Mesodermal cell (in vitro differentiated cells): ENCODE measurements at regions not wholly inside any gene's neighbourhood (a gene's known extent, or its start where the extent isn't known, plus 50 kb on each side); places are given as distances from the start of the nearest gene placed in this dataset.

Experiments
- H3K27ac ChIP-seq: 2 replicates; pipeline ENCODE4 v1.7.0; 2013; ENCODE audit warnings: mild to moderate bottlenecking, low read depth, low read length, moderate library complexity; ENCODE audit not compliant: severe bottlenecking
- H3K36me3 ChIP-seq: 2 replicates; pipeline ENCODE4 v1.7.1; 2013; ENCODE audit warnings: mild to moderate bottlenecking, low read length, moderate library complexity; ENCODE audit not compliant: control insufficient read depth, insufficient read depth
- H3K4me1 ChIP-seq: one replicate; pipeline ENCODE4 v1.7.1; 2013; ENCODE audit warnings: mild to moderate bottlenecking, low read length; ENCODE audit not compliant: insufficient read depth, control insufficient read depth, poor library complexity, severe bottlenecking
- H3K4me3 ChIP-seq: 2 replicates; pipeline ENCODE4 v1.7.0; 2013; ENCODE audit warnings: low read length, control low read depth, mild to moderate bottlenecking; ENCODE audit not compliant: insufficient read depth, poor library complexity, severe bottlenecking; ENCODE audit errors: extremely low read depth
- H3K9me3 ChIP-seq: 2 replicates; pipeline ENCODE4 v1.7.1; 2013; ENCODE audit warnings: mild to moderate bottlenecking, low read length, moderate library complexity; ENCODE audit not compliant: control insufficient read depth
- WGBS, 2 experiments: methylation state at CpG; one replicate each; pipeline ENCODE4 v1.1.5; 2013; ENCODE audit warnings: missing lambda C conversion rate in 2 of 2; ENCODE audit not compliant: insufficient coverage in 2 of 2; 5-methylcytosine and 5-hydroxymethylcytosine counted together

- Histone ChIP-seq H3K36me3 (no peaks in the 10 kb centered on the region), H3K4me3 (no peak overlapping the region)
- 86 to 97% methylated on average over 11 of the region's 13 CpGs for WGBS, 2 experiments
These were observed 69.3 kb upstream of the RGMA start for GRCh38 chr15:93158097-93158900.

DNA sequence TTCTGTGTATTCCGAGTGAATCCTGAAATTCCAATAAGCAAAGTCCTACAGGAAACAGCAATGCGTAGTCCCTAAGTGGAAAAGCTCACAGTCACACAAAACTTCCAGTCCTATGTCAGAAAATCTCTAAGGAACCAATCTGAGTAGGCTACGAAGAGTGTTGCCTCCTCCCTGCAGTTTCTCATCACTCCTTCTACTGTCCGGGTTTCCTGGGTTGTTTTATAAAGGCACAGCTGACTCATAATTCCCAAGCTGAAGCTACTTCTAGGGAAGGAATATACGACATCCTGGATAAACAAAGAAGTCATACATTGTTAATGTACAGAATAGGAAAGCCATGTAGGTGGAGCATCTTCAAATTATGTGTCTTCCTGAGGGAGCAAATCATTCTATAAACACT, 65.7 kb upstream of the RGMA start:
- H3K36me3 ChIP-seq: no peaks in the 10 kb centered on the region
- H3K9me3 ChIP-seq: peaks cover 3% of the 10 kb centered on the region
- 88 to 97% methylated on average over 3 to 5 of the region's 5 CpGs for WGBS, 2 experiments
- H3K4me1 ChIP-seq: no peaks in the 10 kb centered on the region
- H3K4me3 ChIP-seq: no peak overlapping the region
- H3K27ac ChIP-seq: no peak overlapping the region

More at GRCh38 chr15:93158097-93158900, 69.3 kb upstream of the RGMA start:
- H3K9me3 ChIP-seq: peaks cover 3% of the 10 kb centered on the region
- H3K27ac ChIP-seq: no peak overlapping the region
- H3K4me1 ChIP-seq: no peaks in the 10 kb centered on the region

DNA sequence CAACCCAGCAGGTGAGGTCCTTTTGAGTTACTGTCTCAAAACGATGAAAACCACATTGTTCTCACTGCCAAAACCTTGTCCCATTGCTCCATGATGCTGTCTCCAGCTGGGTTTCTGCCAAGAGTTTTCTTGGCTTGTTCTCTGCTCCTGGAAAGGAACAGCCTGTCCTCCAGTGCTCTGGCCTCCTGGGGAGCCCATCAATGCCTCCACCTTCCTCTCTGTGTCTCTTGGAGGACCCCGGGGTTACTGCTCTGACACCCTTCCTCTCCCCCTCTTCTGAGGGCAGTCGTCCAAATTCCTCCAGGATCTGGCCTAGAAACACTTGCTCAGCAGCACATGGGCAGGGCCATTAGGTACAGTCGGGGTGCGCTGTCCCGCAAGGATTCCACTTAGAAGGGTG, 63.9 kb upstream of the RGMA start:
- no peaks in the 10 kb centered on the region for H3K4me1 ChIP-seq
- no peaks in the 10 kb centered on the region for H3K36me3 ChIP-seq
- peaks cover 3% of the 10 kb centered on the region for H3K9me3 ChIP-seq
- WGBS, 2 experiments: 71 to 72% methylated on average over 5 to 6 of the region's 6 CpGs
- no peak overlapping the region for H3K27ac ChIP-seq
- no peak overlapping the region for H3K4me3 ChIP-seq

DNA sequence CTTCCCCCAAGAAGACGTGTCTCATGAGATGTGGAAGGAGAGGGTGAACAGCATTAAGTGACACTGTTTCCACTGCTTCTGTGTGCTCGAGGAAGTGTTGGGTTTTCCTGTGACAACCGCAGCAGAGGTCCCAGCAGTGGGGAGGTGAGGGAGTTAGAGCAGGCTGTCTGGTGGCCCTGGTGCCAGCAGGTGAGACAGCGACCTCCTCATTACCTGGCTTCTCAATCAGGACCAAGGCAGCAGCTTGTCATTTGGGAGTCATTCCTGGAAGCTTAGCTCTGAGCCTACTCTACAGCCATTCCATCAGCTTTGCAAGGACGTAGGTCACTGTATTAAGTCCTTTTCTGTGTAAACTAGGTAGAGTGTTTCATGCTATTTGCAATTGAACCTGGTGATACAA, 63.3 kb upstream of the RGMA start:
- no peak overlapping the region for H3K4me3 ChIP-seq
- H3K4me1 ChIP-seq: no peaks in the 10 kb centered on the region
- H3K27ac ChIP-seq: no peak overlapping the region
- whole genome bisulfite sequencing, 2 experiments: 82 to 87% methylated on average over 3 to 4 of the region's 5 CpGs
- H3K9me3 ChIP-seq: peaks cover 3% of the 10 kb centered on the region
- H3K36me3 ChIP-seq: no peaks in the 10 kb centered on the region

DNA sequence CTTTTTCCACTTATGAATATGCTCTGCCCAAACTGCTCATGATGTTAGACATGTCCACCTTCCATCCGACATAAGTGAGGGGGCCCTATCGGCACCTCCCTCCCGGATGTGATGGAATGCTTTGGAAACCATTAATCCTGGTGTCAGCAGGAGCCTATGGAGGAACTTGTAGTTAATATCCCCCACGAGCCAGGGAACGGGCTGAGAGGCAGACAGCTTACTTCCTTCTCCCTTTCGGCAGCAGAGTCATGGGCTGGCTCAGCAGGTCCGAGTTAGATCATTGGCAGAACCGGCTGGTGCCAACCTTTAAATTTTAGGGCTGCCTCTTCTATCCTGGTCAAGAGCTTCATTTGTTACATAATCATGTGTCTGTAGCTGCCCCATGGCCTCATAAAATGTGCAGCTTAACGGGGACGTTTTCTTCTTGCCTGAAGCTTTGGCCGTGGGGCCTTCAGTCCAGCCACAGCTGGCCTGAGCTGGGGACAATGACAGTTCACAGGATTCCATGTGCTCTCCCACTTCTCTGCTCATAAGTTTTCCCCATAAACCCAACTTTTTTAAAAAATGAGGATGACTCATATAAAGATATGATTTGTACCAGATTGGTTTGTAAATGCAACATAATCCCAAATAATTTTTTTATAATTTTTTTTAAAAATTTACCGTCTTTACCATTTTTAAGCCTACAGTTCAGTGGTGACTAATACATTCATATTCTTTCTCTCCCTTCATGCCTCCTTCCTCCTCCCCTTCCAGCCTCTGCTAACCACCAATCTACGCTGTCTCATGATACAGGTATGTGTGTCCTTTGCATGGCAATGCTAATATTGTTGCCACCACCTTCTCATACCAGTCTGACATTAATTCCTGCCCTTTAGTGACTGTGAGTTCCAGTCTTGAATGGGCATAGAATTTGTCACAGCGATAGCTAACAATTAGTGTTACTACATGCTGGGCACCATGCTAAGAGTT, 62.2 kb upstream of the RGMA start:
- no peak overlapping the region for H3K4me3 ChIP-seq
- no peaks in the 10 kb centered on the region for H3K4me1 ChIP-seq
- H3K36me3 ChIP-seq: no peaks in the 10 kb centered on the region
- peaks cover 3% of the 10 kb centered on the region for H3K9me3 ChIP-seq
- WGBS, 2 experiments: 78 to 80% methylated on average over 9 to 12 of the region's 14 CpGs
- no peak overlapping the region for H3K27ac ChIP-seq

GRCh38 chr15:93146601-93147000, 57.6 kb upstream of the RGMA start:
- Histone ChIP-seq H3K4me3 (no peak overlapping the region), H3K36me3 (no peaks in the 10 kb centered on the region), H3K9me3 (no peaks in the 10 kb centered on the region), H3K4me1 (no peaks in the 10 kb centered on the region), H3K27ac (no peak overlapping the region)
- 94% methylated on average over 4 to 5 of the region's 5 CpGs for WGBS, 2 experiments

DNA sequence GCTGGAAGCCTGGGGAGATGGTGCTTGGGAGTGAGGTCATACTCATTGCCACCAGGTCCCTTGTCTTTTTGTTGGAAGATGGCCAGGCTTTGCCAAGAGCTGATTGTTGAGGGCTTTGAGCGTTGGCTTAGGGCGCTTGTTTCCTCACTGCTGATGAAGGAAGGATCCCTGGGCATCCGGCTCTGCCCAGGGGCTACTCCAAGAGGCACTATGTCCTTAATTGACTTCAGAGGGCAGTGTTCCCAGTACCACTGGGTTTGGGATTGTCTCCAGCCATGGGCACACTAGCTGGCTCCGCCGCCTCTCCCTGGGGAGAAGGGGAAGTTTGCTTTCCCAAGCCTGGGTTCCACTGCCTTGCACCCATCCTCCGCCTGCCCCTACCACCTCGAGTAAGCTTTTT, 57.2 kb upstream of the RGMA start:
- no peaks in the 10 kb centered on the region for H3K36me3 ChIP-seq
- 92 to 96% methylated on average over 5 of the region's 7 CpGs for WGBS, 2 experiments
- no peak overlapping the region for H3K27ac ChIP-seq
- H3K4me1 ChIP-seq: no peaks in the 10 kb centered on the region
- no peak overlapping the region for H3K4me3 ChIP-seq
- no peaks in the 10 kb centered on the region for H3K9me3 ChIP-seq

DNA sequence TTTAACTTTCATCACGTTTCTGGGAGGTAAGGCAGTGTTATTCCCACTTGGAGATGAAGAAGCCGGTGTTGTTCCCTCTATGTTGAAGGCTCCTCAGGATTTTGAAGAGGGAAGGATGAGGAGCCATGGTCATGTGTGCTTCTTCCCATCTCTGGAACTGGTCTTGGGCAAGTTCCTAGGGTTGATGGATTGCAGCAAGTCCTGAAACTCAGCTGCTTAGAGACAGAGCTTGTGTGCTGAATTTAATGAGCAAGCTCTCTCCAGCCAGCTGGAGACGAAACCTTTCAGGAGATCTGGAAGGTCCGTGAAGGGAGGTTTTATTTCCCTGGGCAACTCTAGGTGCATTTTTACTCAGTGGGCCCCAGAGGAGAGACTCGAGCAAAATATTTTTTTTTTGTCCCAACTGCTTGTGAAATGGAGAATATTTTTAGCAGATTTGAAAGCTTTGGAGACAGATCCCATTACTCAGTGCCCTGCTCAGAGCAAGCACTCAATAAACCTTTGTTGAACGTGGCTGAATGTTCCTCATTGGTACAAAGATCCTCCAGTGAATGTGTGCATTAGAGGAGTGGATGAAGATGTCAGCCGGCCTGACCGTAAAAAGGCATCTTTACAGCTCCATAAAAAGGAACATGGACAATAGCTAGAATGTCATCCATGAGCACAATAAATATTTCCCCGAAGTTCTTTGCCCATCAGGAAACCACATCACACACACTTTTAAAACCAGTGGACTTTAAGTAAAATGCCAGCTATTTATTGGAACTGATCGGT, 55.6 kb upstream of the RGMA start:
- H3K36me3 ChIP-seq: no peaks in the 10 kb centered on the region
- H3K4me3 ChIP-seq: no peak overlapping the region
- WGBS, 2 experiments: 85 to 92% methylated on average over 6 of the region's 10 CpGs
- H3K27ac ChIP-seq: no peak overlapping the region
- H3K9me3 ChIP-seq: no peaks in the 10 kb centered on the region
- no peaks in the 10 kb centered on the region for H3K4me1 ChIP-seq

DNA sequence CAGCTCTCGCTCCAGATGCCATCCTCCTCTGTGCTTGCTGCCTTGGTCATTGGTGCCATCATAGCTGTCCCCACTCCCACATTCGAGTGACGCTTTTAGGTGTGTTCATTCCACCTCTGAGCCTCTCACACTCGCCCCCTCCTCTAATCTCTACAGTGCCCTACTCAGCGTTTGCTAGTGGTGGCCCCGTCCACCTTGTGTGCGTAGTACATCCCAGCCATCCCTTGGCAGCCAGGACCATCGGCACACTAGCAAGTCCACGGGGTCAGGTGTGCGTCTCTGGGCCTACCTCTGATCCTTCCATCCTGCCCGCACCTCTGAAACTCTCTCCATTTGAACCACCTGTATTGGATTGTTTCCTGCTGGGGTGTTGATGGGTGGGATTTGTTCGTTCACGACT, 54.2 kb upstream of the RGMA start:
- Histone ChIP-seq H3K27ac (no peak overlapping the region), H3K9me3 (no peaks in the 10 kb centered on the region)
- 91 to 97% methylated on average over 8 to 10 of the region's 13 CpGs for WGBS, 2 experiments

GRCh38 chr15:93141371-93141794, 52.4 kb upstream of the RGMA start:
- no peak overlapping the region for H3K27ac ChIP-seq
- H3K4me3 ChIP-seq: no peak overlapping the region
- no peaks in the 10 kb centered on the region for H3K9me3 ChIP-seq
- H3K4me1 ChIP-seq: no peaks in the 10 kb centered on the region
- 92 to 96% methylated on average over 8 of the region's 8 CpGs for WGBS, 2 experiments
- H3K36me3 ChIP-seq: no peaks in the 10 kb centered on the region

More for the DNA sequence above, 54.2 kb upstream of the RGMA start:
- Histone ChIP-seq H3K36me3 (no peaks in the 10 kb centered on the region), H3K4me1 (no peaks in the 10 kb centered on the region), H3K4me3 (no peak overlapping the region)
